Left ventricle myocardium inferior (tissue), 1 donor: ENCODE measurements at regions not wholly inside any gene's neighbourhood (a gene's known extent, or its start where the extent isn't known, plus 50 kb on each side); places are given as distances from the start of the nearest gene placed in this dataset.

Experiments used
- DNase-seq: peaks from one replicate; pipeline ENCODE4 v3.0.0-alpha.2; 2020
- H3K27ac ChIP-seq: fragments of 200-600 bp; replicated peaks from 2 replicates; pipeline ENCODE4 v1.8.0; 2021
- H3K27me3 ChIP-seq: fragments of 200-600 bp; 2 replicates; pipeline ENCODE4 v1.8.0; 2021; ENCODE audit warnings: low read depth
- H3K36me3 ChIP-seq: fragments of 200-600 bp; 2 replicates; pipeline ENCODE4 v1.8.0; 2021
- H3K4me1 ChIP-seq: fragments of 200-600 bp; 2 replicates; pipeline ENCODE4 v1.8.0; 2021
- H3K4me3 ChIP-seq: fragments of 200-600 bp; 2 replicates; pipeline ENCODE4 v1.8.0; 2021; ENCODE audit warnings: mild to moderate bottlenecking, moderate library complexity
- H3K9me3 ChIP-seq: fragments of 200-600 bp; replicated peaks from 2 replicates; pipeline ENCODE4 v1.8.0; 2021
- CTCF ChIP-seq: fragments of 200-600 bp; IDR thresholded peaks from 2 replicates; pipeline ENCODE4 v1.8.0; 2021; ENCODE audit warnings: antibody characterized with exemption, mild to moderate bottlenecking, borderline replicate concordance
- intact Hi-C: fragments of 100-400 bp; cut with micrococcal nuclease; formaldehyde crosslinking; loops from one replicate; pipeline ENCODE4 v1.11.0; 2022
- donor health status: DM: no; HTN: yes; CAD: no; lungs with severe emphysema.

GRCh38 chr10:3676564-3676963, 108.4 kb downstream of the KLF6 start:
- Histone ChIP-seq H3K36me3 (no peaks in the 10 kb centered on the region), H3K4me3 (no peak overlapping the region), H3K9me3 (no peaks in the 10 kb centered on the region), H3K27ac (no peak overlapping the region), H3K4me1 (no peaks in the 10 kb centered on the region), H3K27me3 (no peaks in the 10 kb centered on the region)
- no peak for TF ChIP-seq CTCF
- intact Hi-C loops, result no loop called here
- DNase-seq, result no peak

GRCh38 chr10:3672220-3672619, 112.8 kb downstream of the KLF6 start:
- intact Hi-C loops, result no loop called here
- Histone ChIP-seq H3K27me3 (no peaks in the 10 kb centered on the region), H3K9me3 (no peaks in the 10 kb centered on the region), H3K4me1 (no peaks in the 10 kb centered on the region), H3K4me3 (no peak overlapping the region), H3K36me3 (no peaks in the 10 kb centered on the region), H3K27ac (no peak overlapping the region)
- TF ChIP-seq CTCF, result no peak
- DNase-seq, result no peak

GRCh38 chr10:3671386-3671955, 113.5 kb downstream of the KLF6 start:
- intact Hi-C loops, result no loop called here
- Histone ChIP-seq H3K27ac (no peak overlapping the region), H3K4me1 (no peaks in the 10 kb centered on the region), H3K27me3 (no peaks in the 10 kb centered on the region), H3K9me3 (no peaks in the 10 kb centered on the region), H3K4me3 (no peak overlapping the region), H3K36me3 (no peaks in the 10 kb centered on the region)
- no peak for DNase-seq
- TF ChIP-seq CTCF, result no peak

DNA sequence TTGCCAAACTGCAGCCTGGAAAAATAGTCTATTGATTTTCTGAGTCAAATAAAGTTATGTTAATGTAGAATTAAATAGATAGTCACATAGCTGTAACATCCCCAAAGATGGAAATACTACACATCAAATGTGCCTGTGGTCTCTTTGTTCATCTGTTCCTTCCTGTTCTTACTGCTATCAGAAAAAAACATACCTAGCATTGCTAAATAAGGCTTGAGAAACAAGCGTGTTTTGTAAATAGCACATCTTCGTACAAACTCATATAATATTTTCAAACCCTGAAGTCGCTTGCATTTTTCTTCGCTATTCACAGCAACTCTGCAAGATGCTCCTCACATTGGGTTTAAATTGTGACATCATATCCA, 116.1 kb downstream of the KLF6 start:
- no peak for DNase-seq
- Histone ChIP-seq H3K9me3 (no peaks in the 10 kb centered on the region), H3K27me3 (no peaks in the 10 kb centered on the region), H3K4me3 (no peak overlapping the region), H3K36me3 (no peaks in the 10 kb centered on the region), H3K4me1 (no peaks in the 10 kb centered on the region), H3K27ac (no peak overlapping the region)
- intact Hi-C loops, result no loop called here
- TF ChIP-seq CTCF, result no peak

GRCh38 chr10:3668276-3668965, 116.6 kb downstream of the KLF6 start:
- intact Hi-C loops, result no loop called here
- H3K4me1 ChIP-seq, result no peaks in the 10 kb centered on the region
- H3K4me3 ChIP-seq, result no peak overlapping the region

More at GRCh38 chr10:3668276-3668965, 116.6 kb downstream of the KLF6 start:
- H3K27me3 ChIP-seq, result no peaks in the 10 kb centered on the region
- H3K36me3 ChIP-seq, result no peaks in the 10 kb centered on the region
- no peak for DNase-seq
- no peak overlapping the region for H3K27ac ChIP-seq
- H3K9me3 ChIP-seq, result no peaks in the 10 kb centered on the region
- no peak for TF ChIP-seq CTCF
